ENCODE measurements at regions not wholly inside any gene's neighbourhood (a gene's known extent, or its start where the extent isn't known, plus 50 kb on each side); places are given as distances from the start of the nearest gene placed in this dataset.
"Not testable (repeated sequence)": the region's sequence is repeated elsewhere in the genome, so short reads cannot be mapped to it uniquely, and the experiment has no call there.

GRCh38 chr2:95725677-95726076 lies 133.9 kb downstream of the TRIM43 start:
- not testable (repeated sequence) for DNase-seq (ENCODE audit: low read depth, low spot score)

DNA sequence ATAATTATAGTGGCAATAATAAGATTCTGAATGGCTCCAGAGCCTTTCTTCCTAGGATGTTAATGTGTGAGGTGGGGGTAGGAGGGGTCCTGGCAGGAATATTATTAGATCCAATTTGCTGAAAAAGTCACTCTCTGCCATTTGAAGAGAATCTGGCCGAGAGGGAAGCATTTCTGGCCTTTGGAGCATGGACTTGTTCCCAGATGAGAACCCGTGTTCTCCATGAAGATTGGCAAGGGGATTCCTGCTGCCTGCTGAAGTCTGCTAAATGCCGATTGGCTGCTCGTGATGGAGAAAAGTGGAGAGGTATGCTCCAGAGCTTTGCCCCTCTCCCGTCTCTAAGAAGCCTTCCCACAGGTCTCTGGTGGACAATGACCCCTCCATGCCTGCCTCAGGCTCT lies 135.6 kb downstream of the TRIM43 start:
- DNase-seq (ENCODE audit: low read depth, low spot score): not testable (repeated sequence)

DNA sequence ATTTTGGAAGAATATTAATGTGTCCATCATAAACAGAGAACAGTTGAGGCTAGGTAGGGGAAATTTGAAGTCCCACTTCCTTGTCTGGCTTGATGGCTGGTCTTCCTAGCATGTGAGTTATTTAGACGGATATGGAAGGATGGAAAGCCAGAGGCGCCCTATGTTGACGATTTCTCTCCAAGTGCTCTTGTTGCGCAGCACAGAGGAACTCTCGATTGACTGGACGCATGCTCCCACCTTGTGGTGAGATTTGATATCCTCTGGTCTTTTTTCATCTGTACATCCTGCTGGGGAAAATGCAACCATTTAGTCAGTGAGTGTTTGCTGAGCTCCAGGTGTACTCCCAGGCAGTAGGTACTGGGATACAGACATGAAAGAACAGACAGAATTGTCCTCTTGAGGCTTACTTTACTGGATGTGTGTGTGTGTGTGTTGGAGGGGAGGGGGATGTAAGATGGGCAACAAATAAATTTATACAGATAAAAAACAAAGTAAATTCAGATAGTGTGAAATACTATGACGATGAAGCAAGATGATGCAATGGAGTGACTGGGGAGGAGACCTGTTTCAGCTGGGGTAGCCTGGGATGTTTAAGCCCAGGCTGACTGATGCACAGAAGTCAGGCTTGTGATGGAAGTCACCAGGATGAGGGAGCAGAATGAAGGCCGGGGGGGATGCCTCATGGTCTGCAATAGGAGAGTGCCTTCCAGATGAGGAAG lies 137.2 kb downstream of the TRIM43 start:
- peak; percentile 73 for DNase-seq (ENCODE audit: low read depth, low spot score)

DNA sequence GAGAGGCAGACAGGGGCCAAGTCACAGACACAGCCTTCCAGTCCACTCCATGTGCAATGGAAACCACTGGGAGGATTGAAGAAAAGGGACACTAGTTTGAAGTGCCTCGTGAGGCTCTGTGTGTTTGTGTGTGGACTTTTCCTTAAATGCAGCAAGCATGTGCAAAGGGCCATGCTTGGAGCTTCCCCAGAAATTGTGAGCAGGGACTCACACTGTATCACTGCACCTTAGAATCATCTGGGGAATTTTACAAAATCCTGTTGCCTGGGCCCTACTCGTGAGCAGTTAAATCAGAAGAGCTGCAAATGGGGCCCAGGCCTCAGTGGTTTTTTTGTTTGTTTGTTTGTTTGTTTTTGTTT lies 137.8 kb downstream of the TRIM43 start:
- DNase-seq (ENCODE audit: low read depth, low spot score): no peak

DNA sequence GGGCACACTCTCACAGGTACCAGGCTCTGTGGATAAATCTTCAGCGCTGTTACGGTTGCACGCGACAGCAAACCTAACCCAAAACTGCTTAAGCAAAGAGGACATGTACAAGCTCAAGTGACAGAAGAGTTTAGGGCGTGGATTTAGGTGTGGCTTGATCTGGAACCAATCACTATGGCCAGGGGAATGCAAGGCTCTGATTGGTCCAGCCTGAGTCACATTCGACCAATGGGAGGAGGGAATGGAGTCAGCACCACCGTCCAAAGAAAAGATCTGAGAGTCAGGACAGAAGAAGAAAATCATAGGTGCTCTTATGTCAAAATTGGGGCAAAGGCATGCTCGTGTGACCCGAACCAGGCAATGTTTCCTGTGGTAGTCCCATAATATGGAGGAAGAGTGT lies 139.0 kb downstream of the TRIM43 start:
- DNase-seq (ENCODE audit: low read depth, low spot score): peak; percentile 3

- DNase-seq (ENCODE audit: low read depth, low spot score): no peak
Measured at GRCh38 chr2:95734976-95735890, 143.4 kb downstream of the TRIM43 start.

- no peak for DNase-seq (ENCODE audit: low read depth, low spot score)
Measured at GRCh38 chr2:95738301-95738700, 146.5 kb downstream of the TRIM43 start.

DNA sequence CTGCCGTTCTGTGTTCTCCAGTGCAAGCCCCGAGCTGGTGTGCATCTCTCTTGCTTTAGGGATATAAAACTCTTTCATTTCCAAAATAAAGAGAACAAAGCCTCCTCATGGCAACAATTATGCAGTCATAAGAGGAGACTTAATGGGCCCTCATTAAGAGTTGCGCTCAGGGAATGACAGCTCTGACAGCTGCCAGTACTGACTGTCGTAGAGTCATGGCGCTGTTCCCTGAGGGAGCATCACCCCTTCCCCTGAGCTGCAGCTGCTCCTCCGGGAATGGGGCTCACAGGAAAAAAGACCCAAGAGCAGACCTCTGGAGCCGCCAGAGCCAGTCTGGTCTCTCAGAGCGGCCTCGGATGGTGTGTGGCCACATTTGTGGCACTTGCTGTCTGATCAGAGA lies 160.3 kb downstream of the TRIM43 start:
- DNase-seq (ENCODE audit: low read depth, low spot score): peak; percentile 13

- not testable (repeated sequence) for DNase-seq (ENCODE audit: low read depth, low spot score)
Measured at GRCh38 chr2:95753812-95754211, 162.0 kb downstream of the TRIM43 start.

- not testable (repeated sequence) for DNase-seq (ENCODE audit: low read depth, low spot score)
Measured at GRCh38 chr2:95754213-95754612, 162.4 kb downstream of the TRIM43 start.

DNA sequence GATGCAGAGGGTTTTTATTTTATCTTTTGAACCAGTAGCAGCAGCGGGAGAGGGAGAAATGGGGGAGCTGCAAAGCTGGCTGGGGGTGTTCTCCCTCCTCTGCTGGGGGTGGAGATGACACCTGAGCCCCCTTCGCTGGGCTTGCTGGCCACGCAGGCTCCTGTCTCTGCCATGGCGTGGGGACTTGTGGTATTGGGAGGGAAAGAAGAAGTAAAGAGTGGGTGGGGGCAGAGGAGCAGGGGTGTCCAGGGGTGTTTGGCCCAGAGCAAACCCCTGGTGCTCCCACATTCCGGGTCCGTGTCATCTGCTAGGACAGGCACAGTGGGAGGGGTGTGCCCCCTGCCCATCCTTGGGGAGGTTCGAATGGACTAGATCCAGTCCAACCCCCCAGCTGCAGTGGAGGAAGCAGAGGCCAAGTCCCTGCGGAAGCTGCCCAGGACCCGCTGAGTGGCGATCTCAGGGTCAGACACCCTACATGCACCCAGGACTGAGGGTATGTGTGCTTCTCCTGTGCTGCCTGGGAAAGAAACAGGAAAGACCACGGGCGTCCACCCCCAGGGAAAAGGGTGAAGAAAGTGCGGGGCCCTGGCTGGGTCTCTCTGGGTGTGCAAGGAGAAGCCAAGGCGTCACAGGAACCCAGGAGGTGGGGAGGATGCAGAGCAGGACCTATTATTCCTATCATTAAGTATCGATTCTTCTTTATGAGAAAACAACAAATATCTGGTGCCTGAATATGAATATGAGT lies 163.2 kb downstream of the TRIM43 start:
- not testable (repeated sequence) for DNase-seq (ENCODE audit: low read depth, low spot score)

- DNase-seq (ENCODE audit: low read depth, low spot score): not testable (repeated sequence)
Measured at GRCh38 chr2:95755956-95756669, 164.3 kb downstream of the TRIM43 start.

GRCh38 chr2:95757988-95758387 lies 166.2 kb downstream of the TRIM43 start:
- DNase-seq (ENCODE audit: low read depth, low spot score): no peak

DNA sequence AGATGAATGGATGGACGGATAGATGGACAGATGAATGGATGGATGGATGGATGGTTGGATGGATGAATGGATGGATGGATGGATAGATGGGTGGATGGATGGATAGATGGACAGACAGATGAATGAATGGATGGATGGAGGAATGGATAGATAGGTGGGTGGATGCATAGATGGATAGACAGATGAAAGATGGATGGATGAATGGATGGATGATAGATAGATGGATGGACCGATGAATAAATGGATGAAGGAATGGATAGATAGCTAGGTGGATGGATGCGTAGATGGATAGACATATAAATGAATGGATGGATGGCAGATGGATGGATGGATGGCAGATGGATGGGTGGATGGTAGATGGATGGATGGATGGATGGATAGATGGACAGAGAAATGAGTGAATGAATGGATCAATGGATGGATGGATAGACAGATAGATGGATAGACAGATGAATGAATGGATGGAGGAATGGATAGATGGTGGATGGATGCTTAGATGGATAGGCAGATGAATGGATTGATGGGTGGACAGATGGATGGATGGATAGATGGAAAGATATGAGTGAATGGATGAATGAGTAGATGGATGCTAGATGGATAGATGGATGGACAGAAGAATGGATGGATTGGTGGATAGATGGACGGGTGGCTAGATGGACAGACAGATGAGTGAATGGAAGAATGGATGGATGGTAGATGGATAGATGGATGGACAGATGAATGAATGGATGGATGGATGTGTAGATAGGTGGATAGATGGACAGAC lies 167.9 kb downstream of the TRIM43 start:
- DNase-seq (ENCODE audit: low read depth, low spot score): no peak

- no peak for DNase-seq (ENCODE audit: low read depth, low spot score)
Measured at GRCh38 chr2:95760806-95761525, 169.2 kb downstream of the TRIM43 start.

DNA sequence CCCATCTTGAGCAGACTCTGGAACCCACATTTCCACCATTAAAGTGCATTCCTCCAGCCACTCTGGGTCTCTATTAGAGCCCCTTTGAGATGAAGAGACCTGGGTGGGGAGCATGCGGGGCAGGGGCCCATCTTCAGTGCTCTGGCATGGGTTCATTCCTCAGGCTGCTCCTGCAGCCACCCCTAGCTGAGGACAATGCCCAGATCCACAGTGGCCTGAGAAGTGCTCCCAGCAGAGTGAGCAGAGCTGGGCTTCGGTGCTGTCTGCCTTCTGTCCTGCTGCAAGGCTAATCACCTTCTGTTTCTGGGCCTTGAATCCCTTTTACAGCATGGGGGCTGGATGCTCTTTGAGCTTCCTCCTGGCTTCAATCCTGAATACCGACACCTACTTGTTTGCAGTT lies 169.8 kb downstream of the TRIM43 start:
- no peak for DNase-seq (ENCODE audit: low read depth, low spot score)

DNA sequence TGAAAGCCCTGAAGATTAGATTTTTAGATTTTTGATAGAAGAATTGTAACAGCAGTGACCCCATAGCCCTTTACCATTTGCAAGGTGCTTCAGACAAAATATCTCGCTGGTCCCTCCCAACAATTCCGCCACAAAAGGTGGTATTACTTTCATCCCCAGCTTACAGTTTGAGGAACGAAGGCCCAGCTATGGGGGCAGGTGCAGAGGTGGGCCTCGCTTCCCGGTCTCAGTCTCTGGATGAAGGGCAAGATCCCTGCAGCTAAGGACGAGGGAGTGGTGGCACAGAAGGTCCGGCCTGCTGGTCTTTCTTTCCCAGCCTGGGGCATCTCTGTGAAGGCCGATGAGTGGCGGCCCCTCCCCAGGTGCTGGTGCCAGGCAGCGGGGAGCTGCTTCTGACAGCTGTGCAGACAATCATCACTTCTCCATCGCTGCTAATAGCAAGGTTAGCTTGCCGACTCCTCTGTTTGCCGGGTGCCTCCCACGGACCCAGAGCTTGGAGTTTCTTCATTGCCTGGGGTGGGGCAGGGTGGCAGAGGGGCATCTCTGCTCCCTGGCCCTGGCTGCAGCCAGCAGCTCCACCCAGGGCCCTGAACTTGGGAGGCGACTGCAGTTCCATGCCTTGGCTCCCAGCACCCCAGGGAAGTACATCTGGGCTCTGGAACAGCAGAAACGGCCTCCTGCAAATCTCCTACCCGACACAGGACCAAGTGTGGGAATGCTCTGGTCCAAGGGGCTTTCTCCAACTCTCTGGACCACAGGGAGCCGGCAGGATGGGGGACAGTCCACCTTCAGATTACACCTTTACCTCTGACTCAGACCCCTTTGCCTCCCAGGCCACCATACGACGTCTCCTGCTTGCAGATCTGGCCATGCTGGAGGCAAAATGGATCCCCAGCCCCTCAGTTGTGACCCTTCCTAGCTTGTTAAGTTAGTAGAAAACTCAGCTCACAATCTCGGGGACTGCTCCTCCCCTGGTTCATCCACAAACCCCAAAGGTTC lies 170.5 kb downstream of the TRIM43 start:
- not testable (repeated sequence) for DNase-seq (ENCODE audit: low read depth, low spot score)

DNA sequence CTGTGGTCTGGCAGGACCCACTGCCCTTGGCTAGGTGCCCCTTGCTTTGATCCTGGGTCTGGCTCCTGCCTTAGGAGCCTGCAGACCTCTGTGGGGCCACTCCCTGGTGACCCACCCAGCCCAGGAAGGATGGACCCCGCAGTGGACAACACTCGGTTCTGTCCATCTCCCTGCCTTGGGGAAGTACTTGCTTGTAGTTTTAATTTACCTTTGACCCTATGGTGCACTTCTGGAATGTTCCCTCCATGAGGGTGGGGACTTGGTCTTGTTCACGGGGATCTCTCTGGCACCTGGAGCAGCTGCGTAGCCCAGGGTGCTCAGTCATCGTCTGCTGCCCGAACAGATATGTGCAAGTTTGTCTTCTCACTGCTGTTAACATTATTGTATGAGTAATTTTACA lies 171.3 kb downstream of the TRIM43 start:
- DNase-seq (ENCODE audit: low read depth, low spot score): not testable (repeated sequence)

- not testable (repeated sequence) for DNase-seq (ENCODE audit: low read depth, low spot score)
Measured at GRCh38 chr2:95764966-95765365, 173.2 kb downstream of the TRIM43 start.
